CD4-positive, alpha-beta T cell treated with Interleukin-12 subunit alpha and Interleukin-12 subunit beta, for 1 hour (primary cell): ENCODE measurements at regions not wholly inside any gene's neighbourhood (a gene's known extent, or its start where the extent isn't known, plus 50 kb on each side); places are given as distances from the start of the nearest gene placed in this dataset.
"Not testable (repeated sequence)": the region's sequence is repeated elsewhere in the genome, so short reads cannot be mapped to it uniquely, and the experiment has no call there.

Experiments used
- DNase-seq: peaks from one replicate; pipeline ENCODE4 v3.0.0-alpha.2; 2020

- DNase-seq = no peak
Observed at GRCh38 chr1:101428562-101428961, 191.7 kb downstream of the S1PR1 start.

GRCh38 chr1:101431956-101432510 is 195.2 kb downstream of the S1PR1 start:
- DNase-seq = no peak

- no peak for DNase-seq
Observed at GRCh38 chr1:101435831-101436511, 199.2 kb downstream of the S1PR1 start.

GRCh38 chr1:101437800-101438199 is 201.0 kb downstream of the S1PR1 start:
- DNase-seq = no peak

- no peak for DNase-seq
Observed at GRCh38 chr1:101438359-101438758, 201.5 kb downstream of the S1PR1 start.

- no peak for DNase-seq
Observed at GRCh38 chr1:101440485-101440884, 203.7 kb downstream of the S1PR1 start.

- no peak for DNase-seq
Observed at GRCh38 chr1:101444381-101444780, 207.6 kb downstream of the S1PR1 start.

GRCh38 chr1:101444873-101445618 is 208.2 kb downstream of the S1PR1 start:
- no peak for DNase-seq

- no peak for DNase-seq
Observed at GRCh38 chr1:101448018-101448417, 211.2 kb downstream of the S1PR1 start.

GRCh38 chr1:101450691-101451090 is 213.9 kb downstream of the S1PR1 start:
- DNase-seq = not testable (repeated sequence)

- DNase-seq = no peak
Observed at GRCh38 chr1:101451888-101452287, 215.1 kb downstream of the S1PR1 start.

GRCh38 chr1:101452825-101453224 is 216.0 kb downstream of the S1PR1 start:
- DNase-seq = no peak

GRCh38 chr1:101453844-101454243 is 217.0 kb downstream of the S1PR1 start:
- no peak for DNase-seq

GRCh38 chr1:101455166-101455565 is 218.3 kb downstream of the S1PR1 start:
- DNase-seq = no peak

- DNase-seq = no peak
Observed at GRCh38 chr1:101460739-101461138, 223.9 kb downstream of the S1PR1 start.

- no peak for DNase-seq
Observed at GRCh38 chr1:101463195-101463594, 226.4 kb downstream of the S1PR1 start.

GRCh38 chr1:101465941-101466340 is 229.1 kb downstream of the S1PR1 start:
- DNase-seq = no peak

GRCh38 chr1:101474039-101474665 is 237.3 kb downstream of the S1PR1 start:
- no peak for DNase-seq

GRCh38 chr1:101476541-101476940 is 239.7 kb downstream of the S1PR1 start:
- no peak for DNase-seq

- DNase-seq = no peak
Observed at GRCh38 chr1:101479945-101480344, 243.1 kb downstream of the S1PR1 start.

- DNase-seq = no peak
Observed at GRCh38 chr1:101482306-101482705, 245.5 kb downstream of the S1PR1 start.

GRCh38 chr1:101483982-101484688 is 247.3 kb downstream of the S1PR1 start:
- DNase-seq = no peak

- DNase-seq = no peak
Observed at GRCh38 chr1:101484689-101485338, 248.0 kb downstream of the S1PR1 start.
